HG03442 (cell line): ENCODE measurements at regions not wholly inside any gene's neighbourhood (a gene's known extent, or its start where the extent isn't known, plus 50 kb on each side); places are given as distances from the start of the nearest gene placed in this dataset.

ENCODE experiments used
- ATAC-seq: cut with Tn5 transposase; IDR thresholded peaks from one replicate; pipeline ENCODE4 v1.9.1; 2021; ENCODE audit warnings: mild to moderate bottlenecking, moderate library complexity; ENCODE audit not compliant: unreplicated experiment

DNA sequence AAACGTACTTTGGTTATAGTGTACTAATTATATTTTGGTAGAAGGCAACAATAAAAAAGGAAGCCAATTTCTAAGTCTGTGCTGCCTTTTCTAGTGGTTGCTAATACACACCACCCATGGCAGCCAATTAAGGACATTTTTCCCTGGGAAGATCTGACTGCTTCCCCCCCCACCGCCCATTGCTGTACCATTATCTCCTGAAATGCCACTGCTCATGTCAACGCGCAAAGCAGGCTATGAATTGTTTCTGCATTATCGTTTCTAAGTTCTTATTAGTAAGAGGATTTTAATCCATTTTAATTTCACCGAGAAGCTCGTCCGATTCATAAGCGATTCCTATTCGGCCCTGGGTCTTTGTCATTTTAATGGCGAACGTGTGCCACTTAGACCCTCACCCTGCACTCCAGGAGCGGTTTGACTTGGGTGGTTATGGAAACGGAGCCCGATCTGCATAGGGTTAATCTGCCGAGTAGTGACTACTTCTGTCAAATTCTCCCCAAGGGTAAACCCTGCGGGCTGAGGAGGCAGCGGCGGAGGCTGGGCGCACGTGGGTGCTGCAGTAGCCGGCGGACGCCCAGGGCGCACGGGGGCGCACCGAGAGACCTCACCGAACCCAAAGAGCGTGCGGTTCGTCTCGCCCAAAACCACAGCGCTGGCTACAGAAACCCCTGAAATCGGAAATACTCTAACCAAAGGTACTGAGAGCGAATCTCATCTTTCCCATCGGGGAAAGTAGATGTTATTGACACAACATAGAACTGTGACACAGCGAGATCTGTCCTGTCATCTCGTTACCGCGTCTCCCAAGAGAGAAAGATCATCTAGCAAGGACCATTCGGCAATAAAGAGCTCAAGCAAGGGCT is 55.8 kb upstream of the SHC3 start:
- peak; percentile 87 for ATAC-seq

DNA sequence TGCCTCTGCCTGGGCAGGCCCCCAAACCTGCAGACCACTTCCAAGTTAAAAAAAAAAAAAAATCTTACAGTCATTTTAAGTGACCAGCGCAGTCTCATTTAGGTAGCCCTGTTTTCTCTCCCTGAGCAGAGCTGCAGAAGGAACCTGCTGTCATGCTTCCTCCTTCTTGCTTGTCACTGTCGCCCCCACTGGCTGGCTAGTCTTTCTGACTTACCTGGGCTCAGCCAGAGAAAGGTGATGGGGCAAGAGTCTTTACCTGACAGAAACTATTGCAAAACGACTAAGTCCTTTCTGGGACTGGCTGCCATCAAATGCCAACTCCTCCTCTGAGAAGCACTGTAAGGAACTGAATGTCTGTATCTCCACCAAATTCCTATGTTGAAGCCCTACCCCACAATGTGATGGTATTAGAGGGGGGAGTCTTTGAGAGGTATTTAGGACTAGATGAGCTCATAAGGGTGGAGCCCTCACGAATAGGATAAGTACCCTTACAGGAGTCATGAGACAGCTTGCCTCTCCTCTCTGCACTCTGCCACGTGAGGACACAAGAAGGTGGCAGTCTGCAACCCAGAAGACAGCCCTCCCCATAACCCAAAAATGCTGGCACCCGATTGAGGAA is 58.4 kb upstream of the SHC3 start:
- ATAC-seq, result no peak

DNA sequence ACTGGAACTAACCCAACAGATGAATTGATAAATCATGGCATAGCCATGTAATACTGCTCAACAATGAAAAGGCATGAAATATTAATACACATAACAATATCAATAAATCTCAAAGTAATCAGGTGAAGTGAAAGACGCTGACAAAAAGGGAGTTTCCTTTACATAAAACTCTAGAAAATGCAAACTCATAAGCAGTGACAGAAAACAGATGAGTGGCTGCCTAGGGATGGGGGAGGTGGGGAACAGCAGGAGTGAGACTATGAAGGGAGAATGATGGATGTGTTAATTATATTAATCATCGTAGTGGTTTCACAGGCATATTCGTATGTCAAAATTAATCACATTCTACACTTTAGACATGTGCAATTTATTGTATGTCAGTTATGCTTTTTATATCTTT is 59.8 kb upstream of the SHC3 start:
- no peak for ATAC-seq

DNA sequence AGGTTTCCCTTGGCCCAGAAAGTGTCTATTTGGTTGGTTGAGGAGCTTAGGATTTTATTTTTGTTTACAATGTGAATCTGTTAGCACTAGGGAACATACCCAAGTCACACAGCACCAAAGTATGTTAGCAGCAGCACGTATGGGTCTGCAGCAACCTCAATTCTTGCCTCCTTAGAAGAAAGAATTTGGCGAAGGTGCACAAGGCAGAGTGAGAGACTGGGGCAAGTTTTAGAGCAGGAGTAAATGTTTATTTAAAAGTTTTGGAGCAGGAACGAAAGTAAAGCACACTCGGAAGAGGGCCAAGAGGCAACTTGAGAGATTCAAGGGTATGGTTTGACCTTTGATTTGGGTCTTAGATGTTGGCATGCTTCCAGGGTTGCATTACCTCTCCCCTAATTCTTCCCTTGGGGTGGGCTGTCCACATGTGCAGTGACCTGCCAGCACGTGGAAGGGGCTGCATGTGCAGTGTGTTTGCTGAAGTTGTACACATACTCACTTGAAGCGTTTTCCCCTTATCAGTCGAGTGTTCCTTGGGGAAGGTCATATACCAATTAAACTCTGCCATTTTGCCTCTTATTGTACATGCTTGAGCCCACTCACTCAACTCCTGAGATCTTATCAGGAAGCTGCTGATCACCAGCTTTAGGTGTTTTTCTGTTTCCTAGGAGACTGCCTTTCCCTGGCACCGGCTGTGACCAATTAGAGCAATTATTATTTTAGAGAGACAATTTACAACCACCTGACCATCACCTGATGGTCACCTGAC is 64.9 kb upstream of the SHC3 start:
- ATAC-seq, result no peak

DNA sequence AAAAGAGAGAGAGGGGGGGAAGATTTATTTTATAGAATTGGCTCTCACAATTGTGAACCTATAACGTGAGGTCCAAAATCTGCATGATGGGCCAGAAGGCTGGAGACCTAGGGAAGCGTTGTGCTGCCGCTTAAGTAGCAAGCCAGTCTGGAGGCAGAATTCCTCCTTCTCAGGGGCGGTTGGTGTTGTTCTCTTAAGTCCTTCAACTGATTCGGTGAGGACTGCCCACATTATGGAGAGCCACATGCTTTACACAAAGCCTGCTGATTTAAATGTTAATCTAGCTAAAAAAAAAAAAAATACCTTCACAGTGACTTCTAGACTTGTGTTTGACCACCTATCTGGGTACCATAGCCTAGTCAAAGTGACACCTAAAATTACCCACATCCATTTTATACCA is 64.2 kb upstream of the CKS2 start:
- no peak for ATAC-seq

DNA sequence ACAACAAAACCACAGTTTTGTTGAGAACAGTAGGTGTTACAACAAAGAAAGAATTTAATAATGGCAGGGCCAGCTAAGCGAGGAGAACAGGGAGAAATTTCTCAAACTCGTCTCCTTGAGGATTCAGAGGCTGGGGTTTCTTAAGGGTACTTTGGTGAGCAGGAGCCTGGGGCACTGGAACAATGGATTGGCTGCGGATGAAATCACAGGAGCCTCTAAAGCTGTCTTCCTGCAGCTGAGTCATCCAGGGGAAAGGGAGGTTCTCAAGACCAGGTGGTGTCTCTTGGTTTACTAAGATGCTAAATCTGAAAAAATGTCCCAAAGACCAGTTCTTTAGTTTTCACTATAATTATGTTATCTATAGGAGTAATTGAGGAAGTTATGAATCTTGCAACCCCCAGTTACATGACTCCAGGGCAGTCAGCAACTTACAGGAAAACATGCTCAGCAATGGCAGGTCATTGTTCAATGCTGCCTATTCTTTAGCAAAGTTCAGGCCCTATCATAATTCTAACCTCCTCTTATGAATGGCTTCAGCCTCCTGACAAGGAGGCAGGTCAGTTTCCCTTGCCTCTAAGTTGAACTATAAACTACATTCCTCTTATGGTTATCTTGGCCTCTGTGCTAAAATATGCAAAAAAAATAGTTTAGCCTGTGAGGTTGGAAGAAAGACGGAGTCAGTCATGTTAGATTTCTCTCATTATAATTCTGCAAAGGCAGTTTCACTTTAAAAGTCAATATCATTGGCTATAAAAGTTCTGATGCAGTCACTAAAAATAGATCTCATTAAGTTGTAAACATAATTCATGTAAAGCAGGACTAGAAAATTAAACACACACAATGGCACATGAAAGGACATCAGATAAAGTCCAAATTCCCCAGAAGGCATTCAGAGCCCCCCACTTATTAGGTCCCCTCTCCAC is 63.3 kb upstream of the CKS2 start:
- ATAC-seq, result no peak

DNA sequence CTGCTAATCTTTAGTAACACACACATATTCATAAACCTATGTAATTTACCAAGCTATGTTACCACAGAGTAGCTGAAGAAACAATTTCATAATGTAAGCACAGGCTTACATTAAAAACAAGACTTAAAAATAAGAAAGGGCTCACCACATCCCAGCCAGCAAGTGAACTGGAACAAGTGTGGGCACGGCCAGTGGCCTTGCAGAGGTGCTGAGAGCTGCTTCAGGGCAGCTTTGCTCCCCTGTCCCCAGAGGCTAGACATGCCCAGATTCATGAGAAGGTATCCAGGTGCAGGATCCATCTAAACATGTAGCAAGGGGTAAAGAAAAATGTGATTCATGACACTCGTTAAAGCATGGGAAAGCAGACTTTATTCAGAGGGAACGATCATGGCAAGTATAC is 62.0 kb upstream of the CKS2 start:
- no peak for ATAC-seq

DNA sequence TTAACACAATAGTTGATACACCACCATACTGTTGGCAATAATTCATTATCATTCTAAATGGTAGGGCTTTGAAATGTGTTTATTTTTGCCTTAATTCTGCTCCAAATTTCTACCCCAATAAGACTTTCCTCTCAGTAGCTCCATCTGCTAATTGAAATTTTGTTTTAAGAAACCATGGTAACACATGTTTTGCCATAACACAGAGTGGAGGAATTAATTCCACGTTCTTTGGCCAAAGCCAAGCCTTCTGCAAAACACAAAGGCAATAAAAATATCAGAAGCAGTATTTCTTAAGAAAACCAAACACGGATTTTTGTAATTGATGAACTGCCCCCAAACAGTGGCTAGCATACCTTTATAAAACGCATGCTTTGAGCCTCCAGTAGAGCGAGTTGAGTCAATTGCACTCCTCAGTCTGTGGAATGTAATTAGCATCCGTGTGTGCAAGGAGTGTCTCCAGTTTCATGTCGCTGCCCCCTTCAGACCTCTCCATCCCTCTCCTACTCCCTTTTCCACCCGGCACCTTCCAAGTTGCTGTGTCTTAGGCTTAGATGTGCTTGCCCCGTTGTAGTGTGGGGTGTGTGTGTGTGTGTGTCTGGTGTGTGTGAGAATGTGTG is 58.2 kb upstream of the CKS2 start:
- no peak for ATAC-seq

DNA sequence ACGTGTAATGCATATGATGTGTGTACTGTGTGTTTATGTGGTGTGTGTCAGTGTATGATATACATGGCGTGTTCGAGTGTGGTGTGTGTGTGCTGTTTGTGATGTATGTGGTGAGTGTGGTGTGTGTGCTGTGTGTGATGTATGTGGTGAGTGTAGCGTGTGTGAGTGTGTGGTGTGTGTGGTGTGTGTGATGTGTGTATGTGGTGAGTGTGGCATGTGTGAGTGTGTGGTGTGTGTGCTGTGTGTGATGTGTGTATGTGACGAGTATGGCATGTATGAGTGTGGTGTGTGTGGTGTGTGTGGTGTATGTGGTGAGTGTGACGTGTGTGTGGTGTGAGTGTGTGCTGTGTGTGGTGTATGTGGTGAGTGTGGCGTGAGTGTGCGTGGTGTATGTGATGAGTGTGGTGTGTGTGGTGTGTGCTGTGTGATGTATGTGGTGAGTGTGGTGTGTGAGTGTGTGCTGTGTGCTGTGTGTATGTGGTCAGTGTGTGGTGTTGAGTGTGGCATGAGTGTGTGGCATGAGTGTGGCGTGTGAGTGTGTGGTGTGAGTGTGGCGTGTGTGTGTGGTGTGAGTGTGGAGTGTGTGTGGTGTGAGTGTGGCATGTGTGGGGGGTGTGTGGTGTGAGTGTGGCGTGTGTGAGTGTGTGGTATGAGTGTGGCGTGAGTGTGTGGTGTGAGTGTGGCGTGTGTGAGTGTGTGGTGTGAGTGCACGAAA is 56.8 kb upstream of the CKS2 start:
- ATAC-seq, result no peak

DNA sequence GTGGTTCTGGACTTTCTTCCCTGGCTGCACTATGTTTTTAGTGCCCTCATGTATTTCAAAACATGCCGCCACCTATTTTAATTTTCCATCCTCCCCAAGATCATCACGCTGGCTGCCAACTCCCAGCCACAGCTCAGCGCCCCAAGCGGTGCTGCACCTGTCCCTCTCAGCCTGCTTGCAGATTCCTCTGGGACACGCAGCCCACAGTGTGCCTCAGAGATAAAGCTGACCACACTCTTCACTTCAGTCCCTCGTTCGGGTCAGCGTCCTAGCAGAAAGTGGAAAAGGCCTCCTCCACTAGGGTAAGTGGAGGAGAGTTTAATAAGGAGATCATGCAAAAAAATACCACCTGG is 56.2 kb upstream of the CKS2 start:
- ATAC-seq, result no peak

DNA sequence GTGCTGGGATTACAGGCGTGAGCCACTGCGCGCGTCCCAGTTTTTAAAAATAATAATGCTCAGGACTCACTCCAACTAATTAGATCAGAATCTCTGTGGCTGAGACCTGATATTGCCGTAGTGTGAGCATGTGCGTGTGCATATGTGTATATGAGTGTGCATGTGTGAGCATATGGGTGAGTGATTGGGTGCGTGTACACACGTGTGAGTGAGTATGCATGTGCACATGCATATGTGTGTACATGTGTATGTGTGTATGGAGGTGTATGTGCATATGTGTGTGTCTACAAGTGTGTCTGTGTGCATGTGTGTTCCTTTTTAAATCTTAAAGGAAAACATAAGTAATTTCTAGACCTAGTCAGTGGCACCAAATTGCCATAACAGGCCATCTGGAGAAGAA is 54.8 kb upstream of the CKS2 start:
- ATAC-seq, result no peak

DNA sequence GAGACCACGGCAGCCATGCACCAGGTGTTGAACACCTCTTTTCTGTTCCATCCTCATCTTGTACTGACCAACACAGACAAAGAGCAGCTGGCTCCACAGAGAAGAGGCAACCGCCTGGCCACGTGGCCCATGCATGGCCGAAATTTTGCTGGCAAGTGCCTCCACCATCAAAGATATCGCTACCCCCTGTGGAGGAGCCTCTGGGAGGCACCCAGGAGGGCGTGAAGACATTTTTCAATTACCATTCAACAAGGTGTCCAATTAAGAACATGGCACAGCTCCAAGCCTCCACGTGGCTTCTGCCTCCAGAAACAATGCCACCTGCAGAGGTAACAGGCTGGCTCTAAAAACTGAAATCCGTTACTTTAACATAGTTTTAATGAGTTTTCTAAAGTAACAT is 54.4 kb upstream of the CKS2 start:
- ATAC-seq, result no peak

DNA sequence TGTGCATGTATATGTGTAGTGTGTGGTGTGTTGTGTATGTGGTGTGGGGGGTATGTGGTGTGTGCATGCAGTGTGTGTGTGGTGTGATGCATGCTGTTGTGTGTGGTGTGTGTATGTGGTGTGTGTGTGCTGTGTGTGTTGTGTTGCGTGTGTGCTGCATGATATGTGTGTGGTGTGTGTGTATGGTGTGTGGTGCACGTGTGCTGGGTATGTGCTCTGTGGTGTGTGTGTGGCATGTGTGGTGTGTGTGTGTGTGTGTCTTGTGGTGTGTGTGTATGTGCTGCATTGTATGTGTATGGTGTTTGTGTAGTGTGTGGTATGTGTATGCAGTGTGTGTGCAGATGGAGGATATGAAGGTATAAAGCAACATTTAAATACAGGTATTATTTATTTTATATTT is 50.5 kb upstream of the CKS2 start:
- ATAC-seq, result no peak
